ENCODE measurements at regions not wholly inside any gene's neighbourhood (a gene's known extent, or its start where the extent isn't known, plus 50 kb on each side); places are given as distances from the start of the nearest gene placed in this dataset.

DNA sequence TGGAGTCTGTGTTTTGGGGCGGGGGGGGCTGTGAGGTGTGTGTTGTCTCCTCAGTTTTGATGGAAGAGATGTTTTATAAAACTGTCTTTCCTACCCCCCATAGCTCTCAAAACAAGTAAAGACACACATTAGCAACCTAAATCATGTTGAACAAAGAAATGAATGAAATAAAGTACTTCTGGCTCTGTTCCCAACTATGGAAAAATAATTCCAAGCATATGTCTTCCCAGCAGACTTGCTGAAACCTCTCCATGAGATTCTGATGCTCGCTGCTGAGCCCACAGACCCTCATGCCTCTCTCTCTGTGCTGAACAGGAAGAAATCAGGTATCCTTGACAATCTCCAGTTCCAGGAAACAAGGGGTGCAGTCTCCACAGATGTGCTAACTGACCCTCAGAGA lies 226.7 kb upstream of the KLHL29 start:
- Histone ChIP-seq H3K36me3 (ENCODE audit: insufficient read depth, low read length) (no peaks in the 10 kb centered on the region), H3K9me3 (ENCODE audit: low read length) (no peaks in the 10 kb centered on the region), H3K9ac (ENCODE audit: low read length) (no peak overlapping the region), H3K4me3 (ENCODE audit: low read depth in 1 of 2, low read length in 2 of 2) (no peak overlapping the region), H3K27me3 (ENCODE audit: control insufficient read depth in 1 of 2, insufficient read depth in 2 of 2, low read length in 2 of 2) (no peaks in the 10 kb centered on the region), H3K27ac (ENCODE audit: low read depth, low read length) (no peak overlapping the region), H3K4me1 (ENCODE audit: insufficient read depth, low read length) (peaks cover 10% of the 10 kb centered on the region)

- no peak overlapping the region for H3K9ac ChIP-seq (ENCODE audit: low read length)
- no peaks in the 10 kb centered on the region for H3K9me3 ChIP-seq (ENCODE audit: low read length)
- H3K36me3 ChIP-seq (ENCODE audit: insufficient read depth, low read length): no peaks in the 10 kb centered on the region
- H3K27me3 ChIP-seq (ENCODE audit: control insufficient read depth in 1 of 2, insufficient read depth in 2 of 2, low read length in 2 of 2): no peaks in the 10 kb centered on the region
- H3K4me3 ChIP-seq (ENCODE audit: low read depth in 1 of 2, low read length in 2 of 2): no peak overlapping the region
- H3K27ac ChIP-seq (ENCODE audit: low read depth, low read length): no peak overlapping the region
- peaks cover 10% of the 10 kb centered on the region for H3K4me1 ChIP-seq (ENCODE audit: insufficient read depth, low read length)
These were observed 225.1 kb upstream of the KLHL29 start for GRCh38 chr2:23159746-23160405.

DNA sequence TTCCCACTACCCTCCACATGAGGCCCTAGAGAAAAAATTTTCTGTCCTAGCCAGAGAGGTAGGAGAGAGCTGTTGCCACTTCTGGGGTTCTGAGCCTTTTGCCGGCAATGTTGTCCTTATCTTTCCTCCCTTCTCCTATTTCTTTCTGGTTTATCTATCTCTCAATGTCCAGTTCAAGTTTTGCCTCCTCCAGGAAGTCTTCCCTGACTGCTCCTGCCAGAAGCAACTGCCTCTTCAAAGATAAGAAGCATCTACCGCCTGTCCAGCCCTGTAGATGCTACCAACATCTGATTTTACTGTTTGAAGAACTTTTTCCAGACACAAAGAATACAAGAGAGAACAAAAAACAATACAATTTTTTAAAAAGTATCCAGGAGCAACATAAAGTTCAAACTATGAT lies 220.8 kb upstream of the KLHL29 start:
- H3K36me3 ChIP-seq (ENCODE audit: insufficient read depth, low read length): no peaks in the 10 kb centered on the region
- no peak overlapping the region for H3K9ac ChIP-seq (ENCODE audit: low read length)
- H3K27ac ChIP-seq (ENCODE audit: low read depth, low read length): no peak overlapping the region
- no peaks in the 10 kb centered on the region for H3K27me3 ChIP-seq (ENCODE audit: control insufficient read depth in 1 of 2, insufficient read depth in 2 of 2, low read length in 2 of 2)
- H3K4me3 ChIP-seq (ENCODE audit: low read depth in 1 of 2, low read length in 2 of 2): no peak overlapping the region
- H3K9me3 ChIP-seq (ENCODE audit: low read length): no peaks in the 10 kb centered on the region
- H3K4me1 ChIP-seq (ENCODE audit: insufficient read depth, low read length): no peaks in the 10 kb centered on the region

GRCh38 chr2:23169896-23170295 lies 215.1 kb upstream of the KLHL29 start:
- H3K9ac ChIP-seq (ENCODE audit: low read length): no peak overlapping the region
- no peaks in the 10 kb centered on the region for H3K27me3 ChIP-seq (ENCODE audit: control insufficient read depth in 1 of 2, insufficient read depth in 2 of 2, low read length in 2 of 2)
- peaks cover 4% of the 10 kb centered on the region for H3K9me3 ChIP-seq (ENCODE audit: low read length)
- no peak overlapping the region for H3K27ac ChIP-seq (ENCODE audit: low read depth, low read length)
- no peaks in the 10 kb centered on the region for H3K36me3 ChIP-seq (ENCODE audit: insufficient read depth, low read length)
- H3K4me3 ChIP-seq (ENCODE audit: low read depth in 1 of 2, low read length in 2 of 2): no peak overlapping the region
- no peaks in the 10 kb centered on the region for H3K4me1 ChIP-seq (ENCODE audit: insufficient read depth, low read length)

- Histone ChIP-seq H3K4me3 (ENCODE audit: low read depth in 1 of 2, low read length in 2 of 2) (no peak overlapping the region), H3K4me1 (ENCODE audit: insufficient read depth, low read length) (no peaks in the 10 kb centered on the region), H3K9me3 (ENCODE audit: low read length) (peaks cover 4% of the 10 kb centered on the region), H3K9ac (ENCODE audit: low read length) (no peak overlapping the region), H3K36me3 (ENCODE audit: insufficient read depth, low read length) (no peaks in the 10 kb centered on the region), H3K27ac (ENCODE audit: low read depth, low read length) (no peak overlapping the region), H3K27me3 (ENCODE audit: control insufficient read depth in 1 of 2, insufficient read depth in 2 of 2, low read length in 2 of 2) (no peaks in the 10 kb centered on the region)
These were observed 213.9 kb upstream of the KLHL29 start for GRCh38 chr2:23171108-23171507.

- Histone ChIP-seq H3K9me3 (ENCODE audit: low read length) (no peaks in the 10 kb centered on the region), H3K27ac (ENCODE audit: low read depth, low read length) (no peak overlapping the region), H3K36me3 (ENCODE audit: insufficient read depth, low read length) (no peaks in the 10 kb centered on the region), H3K4me3 (ENCODE audit: low read depth in 1 of 2, low read length in 2 of 2) (no peak overlapping the region), H3K27me3 (ENCODE audit: control insufficient read depth in 1 of 2, insufficient read depth in 2 of 2, low read length in 2 of 2) (no peaks in the 10 kb centered on the region), H3K4me1 (ENCODE audit: insufficient read depth, low read length) (no peaks in the 10 kb centered on the region), H3K9ac (ENCODE audit: low read length) (no peak overlapping the region)
These were observed 206.6 kb upstream of the KLHL29 start for GRCh38 chr2:23178396-23178795.

- Histone ChIP-seq H3K27ac (ENCODE audit: low read depth, low read length) (no peak overlapping the region), H3K9ac (ENCODE audit: low read length) (no peak overlapping the region), H3K9me3 (ENCODE audit: low read length) (no peaks in the 10 kb centered on the region), H3K4me3 (ENCODE audit: low read depth in 1 of 2, low read length in 2 of 2) (no peak overlapping the region), H3K27me3 (ENCODE audit: control insufficient read depth in 1 of 2, insufficient read depth in 2 of 2, low read length in 2 of 2) (no peaks in the 10 kb centered on the region), H3K4me1 (ENCODE audit: insufficient read depth, low read length) (no peaks in the 10 kb centered on the region), H3K36me3 (ENCODE audit: insufficient read depth, low read length) (no peaks in the 10 kb centered on the region)
These were observed 201.2 kb upstream of the KLHL29 start for GRCh38 chr2:23183733-23184132.

DNA sequence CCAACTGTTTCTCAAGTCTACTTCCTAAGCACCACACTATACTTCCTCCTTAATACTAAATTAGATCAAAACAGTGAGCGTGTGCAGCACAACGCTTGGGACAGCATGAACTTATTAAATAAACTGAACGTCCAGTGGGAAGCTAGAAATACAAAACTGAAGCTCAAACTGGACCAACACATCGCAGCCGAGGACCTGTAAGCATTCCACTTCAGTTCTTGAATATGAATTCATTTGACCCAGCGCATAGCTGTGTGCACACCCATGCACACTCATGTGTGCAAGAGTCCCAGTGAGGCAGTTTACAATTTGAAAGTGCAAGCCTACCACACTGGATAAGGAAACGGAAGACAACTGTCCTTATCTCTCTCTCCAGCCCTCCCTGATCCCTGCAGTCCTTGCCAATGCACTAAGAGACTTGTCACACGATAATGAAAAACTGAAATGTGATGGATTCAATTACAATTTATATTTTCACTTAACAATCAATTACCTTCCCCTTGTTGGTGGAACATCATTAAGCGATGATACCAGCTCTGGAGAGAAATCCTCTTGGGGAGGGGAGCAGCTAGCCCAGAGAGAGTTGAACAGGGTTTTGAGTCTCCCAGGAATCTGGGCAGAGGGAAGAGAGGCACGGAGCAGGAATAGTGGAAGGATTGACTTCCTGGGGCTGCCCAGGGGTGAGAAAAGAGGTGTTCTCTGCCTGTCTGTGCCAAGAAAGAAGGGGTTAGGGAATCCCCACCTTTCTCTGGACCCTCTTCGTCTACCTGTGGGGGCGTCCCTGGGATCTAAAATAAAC lies 186.5 kb upstream of the KLHL29 start:
- no peak overlapping the region for H3K27ac ChIP-seq (ENCODE audit: low read depth, low read length)
- H3K9ac ChIP-seq (ENCODE audit: low read length): no peak overlapping the region

DNA sequence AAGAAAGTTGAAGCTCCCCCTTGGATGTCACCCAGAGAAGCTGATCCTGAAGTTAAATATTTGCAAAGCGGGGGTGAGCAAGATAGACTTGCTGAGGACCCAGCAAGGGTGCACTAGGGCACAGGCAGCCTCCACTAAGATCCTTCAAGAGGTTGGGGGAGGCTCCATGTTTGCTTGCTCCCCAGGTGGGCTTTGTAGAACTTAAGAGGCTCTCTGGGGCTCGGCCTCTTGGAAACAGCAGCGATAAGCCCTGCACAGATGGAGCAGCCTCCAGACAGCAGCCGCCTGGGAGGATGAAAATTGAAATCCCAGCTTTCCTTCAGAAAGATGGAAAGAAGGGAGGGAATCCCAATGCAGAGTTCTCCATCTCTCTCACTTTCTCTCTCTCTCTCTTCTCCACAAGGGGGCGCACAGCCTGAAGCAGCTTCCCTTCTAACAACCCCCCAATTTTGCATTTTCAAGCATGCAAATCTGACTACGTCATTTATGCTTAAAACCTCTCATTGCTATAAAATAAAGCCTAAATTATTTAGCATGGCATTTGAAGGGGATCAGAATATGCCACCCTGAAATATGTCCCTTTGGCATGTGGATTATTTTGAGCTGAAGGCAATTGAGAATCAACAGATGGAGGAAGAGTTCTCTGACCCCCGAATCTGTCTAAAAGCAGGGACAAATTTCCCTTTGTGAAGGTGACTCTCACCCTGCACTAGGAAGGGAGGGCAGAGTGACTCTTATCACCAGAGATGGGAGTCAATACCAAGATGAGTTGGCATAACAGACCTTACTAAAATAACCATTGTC lies 185.7 kb upstream of the KLHL29 start:
- no peak overlapping the region for H3K4me3 ChIP-seq (ENCODE audit: low read depth in 1 of 2, low read length in 2 of 2)
- no peaks in the 10 kb centered on the region for H3K36me3 ChIP-seq (ENCODE audit: insufficient read depth, low read length)
- H3K27ac ChIP-seq (ENCODE audit: low read depth, low read length): no peak overlapping the region
- no peaks in the 10 kb centered on the region for H3K27me3 ChIP-seq (ENCODE audit: control insufficient read depth in 1 of 2, insufficient read depth in 2 of 2, low read length in 2 of 2)
- no peaks in the 10 kb centered on the region for H3K9me3 ChIP-seq (ENCODE audit: low read length)
- H3K4me1 ChIP-seq (ENCODE audit: insufficient read depth, low read length): no peaks in the 10 kb centered on the region
- no peak overlapping the region for H3K9ac ChIP-seq (ENCODE audit: low read length)

More for the DNA sequence above, 186.5 kb upstream of the KLHL29 start:
- Histone ChIP-seq H3K4me1 (ENCODE audit: insufficient read depth, low read length) (no peaks in the 10 kb centered on the region), H3K4me3 (ENCODE audit: low read depth in 1 of 2, low read length in 2 of 2) (no peak overlapping the region), H3K36me3 (ENCODE audit: insufficient read depth, low read length) (no peaks in the 10 kb centered on the region), H3K9me3 (ENCODE audit: low read length) (no peaks in the 10 kb centered on the region), H3K27me3 (ENCODE audit: control insufficient read depth in 1 of 2, insufficient read depth in 2 of 2, low read length in 2 of 2) (no peaks in the 10 kb centered on the region)

- Histone ChIP-seq H3K36me3 (ENCODE audit: insufficient read depth, low read length) (no peaks in the 10 kb centered on the region), H3K27ac (ENCODE audit: low read depth, low read length) (no peak overlapping the region), H3K27me3 (ENCODE audit: control insufficient read depth in 1 of 2, insufficient read depth in 2 of 2, low read length in 2 of 2) (no peaks in the 10 kb centered on the region), H3K4me3 (ENCODE audit: low read depth in 1 of 2, low read length in 2 of 2) (no peak overlapping the region), H3K9me3 (ENCODE audit: low read length) (no peaks in the 10 kb centered on the region), H3K4me1 (ENCODE audit: insufficient read depth, low read length) (no peaks in the 10 kb centered on the region), H3K9ac (ENCODE audit: low read length) (no peak overlapping the region)
These were observed 184.8 kb upstream of the KLHL29 start for GRCh38 chr2:23200068-23200786.

DNA sequence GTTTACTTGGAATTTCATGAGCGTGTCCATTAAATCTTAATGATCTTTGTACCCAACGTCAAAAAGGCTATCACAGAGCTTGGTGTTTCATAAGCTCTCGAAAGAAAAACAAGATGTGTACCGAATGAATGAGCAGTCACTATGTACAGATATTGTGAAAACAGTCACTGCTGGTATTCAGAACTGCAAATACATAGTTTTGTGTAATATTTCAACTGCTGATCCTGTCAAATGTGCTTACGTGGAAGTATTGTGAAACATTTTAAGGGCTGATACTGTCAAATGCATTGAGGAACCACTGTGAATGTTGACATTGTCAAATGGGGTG lies 184.2 kb upstream of the KLHL29 start:
- H3K4me1 ChIP-seq (ENCODE audit: insufficient read depth, low read length): no peaks in the 10 kb centered on the region

More for the DNA sequence above, 184.2 kb upstream of the KLHL29 start:
- Histone ChIP-seq H3K9me3 (ENCODE audit: low read length) (no peaks in the 10 kb centered on the region), H3K4me3 (ENCODE audit: low read depth in 1 of 2, low read length in 2 of 2) (no peak overlapping the region), H3K36me3 (ENCODE audit: insufficient read depth, low read length) (no peaks in the 10 kb centered on the region), H3K27me3 (ENCODE audit: control insufficient read depth in 1 of 2, insufficient read depth in 2 of 2, low read length in 2 of 2) (no peaks in the 10 kb centered on the region), H3K9ac (ENCODE audit: low read length) (no peak overlapping the region), H3K27ac (ENCODE audit: low read depth, low read length) (no peak overlapping the region)
